Parathyroid adenoma (tissue), 2 donors: ENCODE measurements at regions not wholly inside any gene's neighbourhood (a gene's known extent, or its start where the extent isn't known, plus 50 kb on each side); places are given as distances from the start of the nearest gene placed in this dataset.

Source experiments
- H2AFZ ChIP-seq: fragments of 300-600 bp; sonication (generic); one replicate; pipeline ENCODE4 v1.7.0; 2017; ENCODE audit warnings: antibody characterized with exemption, mild to moderate bottlenecking
- H3K27ac ChIP-seq: fragments of 300-600 bp; sonication (generic); one replicate; pipeline ENCODE4 v1.7.0; 2017
- H3K27me3 ChIP-seq: fragments of 300-600 bp; sonication (generic); one replicate; pipeline ENCODE4 v1.7.0; 2017; ENCODE audit warnings: low read length; ENCODE audit not compliant: control insufficient read depth, insufficient read depth
- H3K36me3 ChIP-seq: fragments of 300-600 bp; sonication (generic); one replicate; pipeline ENCODE4 v1.7.0; 2017; ENCODE audit warnings: low read length; ENCODE audit not compliant: control insufficient read depth, insufficient read depth
- H3K4me1 ChIP-seq: fragments of 300-600 bp; sonication (generic); one replicate; pipeline ENCODE4 v1.7.0; 2017; ENCODE audit warnings: control low read depth
- H3K4me2 ChIP-seq: fragments of 300-600 bp; sonication (generic); one replicate; pipeline ENCODE4 v1.7.0; 2017; ENCODE audit warnings: low read length
- H3K4me3 ChIP-seq: fragments of 300-600 bp; sonication (generic); one replicate; pipeline ENCODE4 v1.7.0; 2017; ENCODE audit warnings: low read depth, low read length
- H3K79me2 ChIP-seq: fragments of 300-600 bp; sonication (generic); one replicate; pipeline ENCODE4 v1.7.0; 2017; ENCODE audit warnings: control low read depth
- H3K9ac ChIP-seq: fragments of 300-600 bp; sonication (generic); one replicate; pipeline ENCODE4 v1.7.0; 2017; ENCODE audit warnings: mild to moderate bottlenecking
- H3K9me3 ChIP-seq: fragments of 300-600 bp; sonication (generic); one replicate; pipeline ENCODE4 v1.7.0; 2017; ENCODE audit warnings: low read length; ENCODE audit not compliant: control insufficient read depth
- CTCF ChIP-seq: fragments of 300-600 bp; sonication (generic); IDR thresholded peaks from one replicate; pipeline ENCODE4 v1.7.0; 2017; ENCODE audit warnings: antibody characterized with exemption, mild to moderate bottlenecking
- donor health status: primary hyperparathyroidism.

- Histone ChIP-seq H3K27me3 (no peaks in the 10 kb centered on the region), H3K36me3 (no peaks in the 10 kb centered on the region), H3K4me1 (no peaks in the 10 kb centered on the region), H3K9ac (no peak overlapping the region), H3K27ac (no peak overlapping the region), H3K4me2 (no peak overlapping the region), H3K9me3 (no peaks in the 10 kb centered on the region), H2AFZ (no peak overlapping the region), H3K79me2 (no peaks in the 10 kb centered on the region), H3K4me3 (no peak overlapping the region)
- no peak for TF ChIP-seq CTCF
Measured at GRCh38 chr21:21751286-21751685, 753.1 kb downstream of the NCAM2 start.

DNA sequence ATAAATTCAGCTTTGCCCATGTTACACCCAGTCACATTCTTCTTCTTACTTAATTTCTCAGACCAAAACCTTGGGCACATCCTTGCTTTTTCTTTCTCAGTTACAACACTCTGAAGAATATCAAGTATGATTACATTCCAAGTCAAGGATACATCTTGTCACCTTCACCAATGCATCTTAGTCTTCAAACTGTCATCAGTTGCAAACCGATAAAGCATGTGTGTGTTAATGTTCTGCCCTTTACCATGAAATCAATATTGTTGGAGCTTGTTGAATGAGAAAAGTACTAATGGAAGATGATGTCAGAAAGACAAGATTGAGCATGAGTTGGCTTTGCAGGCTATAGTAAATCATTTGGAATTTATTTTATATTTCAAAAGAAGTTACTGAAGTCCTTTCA lies 764.6 kb downstream of the NCAM2 start:
- Histone ChIP-seq H3K79me2 (no peaks in the 10 kb centered on the region), H3K4me2 (no peak overlapping the region), H3K4me1 (no peaks in the 10 kb centered on the region), H2AFZ (no peak overlapping the region), H3K4me3 (no peak overlapping the region), H3K9me3 (no peaks in the 10 kb centered on the region), H3K9ac (no peak overlapping the region), H3K27ac (no peak overlapping the region), H3K36me3 (no peaks in the 10 kb centered on the region), H3K27me3 (no peaks in the 10 kb centered on the region)
- no peak for TF ChIP-seq CTCF

- Histone ChIP-seq H3K9me3 (no peaks in the 10 kb centered on the region), H3K27me3 (no peaks in the 10 kb centered on the region), H3K9ac (no peak overlapping the region), H3K27ac (no peak overlapping the region), H2AFZ (no peak overlapping the region), H3K79me2 (no peaks in the 10 kb centered on the region), H3K4me1 (no peaks in the 10 kb centered on the region), H3K36me3 (no peaks in the 10 kb centered on the region), H3K4me2 (no peak overlapping the region), H3K4me3 (no peak overlapping the region)
- no peak for TF ChIP-seq CTCF
Measured at GRCh38 chr21:21764281-21764680, 766.1 kb downstream of the NCAM2 start.

- H2AFZ ChIP-seq: no peak overlapping the region
- no peaks in the 10 kb centered on the region for H3K36me3 ChIP-seq
- no peaks in the 10 kb centered on the region for H3K79me2 ChIP-seq
- H3K9ac ChIP-seq: no peak overlapping the region
- H3K4me3 ChIP-seq: no peak overlapping the region
- TF ChIP-seq CTCF: no peak
- H3K4me2 ChIP-seq: no peak overlapping the region
- H3K27ac ChIP-seq: no peak overlapping the region
- H3K4me1 ChIP-seq: no peaks in the 10 kb centered on the region
- no peaks in the 10 kb centered on the region for H3K27me3 ChIP-seq
- no peaks in the 10 kb centered on the region for H3K9me3 ChIP-seq
Measured at GRCh38 chr21:21767276-21767675, 769.1 kb downstream of the NCAM2 start.

DNA sequence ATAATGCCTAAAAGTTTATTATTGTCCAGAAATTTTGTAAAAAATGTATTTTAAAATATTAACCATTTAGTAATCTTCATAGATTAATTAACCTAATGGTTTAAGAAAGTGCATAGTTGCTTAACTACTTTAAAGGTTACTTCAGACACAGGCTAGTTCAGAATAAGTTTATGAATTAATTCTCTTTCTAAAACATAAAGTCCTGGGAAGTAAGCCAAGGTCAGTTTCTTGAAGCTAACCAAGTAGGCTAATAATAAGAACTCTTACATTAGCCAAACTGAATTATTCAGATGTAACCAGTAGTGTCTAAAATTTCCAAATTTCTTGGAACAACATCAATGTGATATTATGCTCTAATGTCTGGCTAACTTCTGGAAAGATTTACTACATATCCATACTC lies 790.4 kb downstream of the NCAM2 start:
- Histone ChIP-seq H2AFZ (no peak overlapping the region), H3K27ac (no peak overlapping the region), H3K79me2 (no peaks in the 10 kb centered on the region), H3K4me3 (no peak overlapping the region), H3K36me3 (no peaks in the 10 kb centered on the region), H3K27me3 (no peaks in the 10 kb centered on the region), H3K4me1 (no peaks in the 10 kb centered on the region), H3K9me3 (no peaks in the 10 kb centered on the region), H3K4me2 (no peak overlapping the region), H3K9ac (no peak overlapping the region)
- no peak for TF ChIP-seq CTCF
